GM21576 (cell line): ENCODE measurements at regions not wholly inside any gene's neighbourhood (a gene's known extent, or its start where the extent isn't known, plus 50 kb on each side); places are given as distances from the start of the nearest gene placed in this dataset.
"Not testable (repeated sequence)": the region's sequence is repeated elsewhere in the genome, so short reads cannot be mapped to it uniquely, and the experiment has no call there.

Experiments
- ATAC-seq: cut with Tn5 transposase; IDR thresholded peaks from one replicate; pipeline ENCODE4 v1.9.1; 2021; ENCODE audit warnings: mild to moderate bottlenecking, moderate library complexity; ENCODE audit not compliant: unreplicated experiment

DNA sequence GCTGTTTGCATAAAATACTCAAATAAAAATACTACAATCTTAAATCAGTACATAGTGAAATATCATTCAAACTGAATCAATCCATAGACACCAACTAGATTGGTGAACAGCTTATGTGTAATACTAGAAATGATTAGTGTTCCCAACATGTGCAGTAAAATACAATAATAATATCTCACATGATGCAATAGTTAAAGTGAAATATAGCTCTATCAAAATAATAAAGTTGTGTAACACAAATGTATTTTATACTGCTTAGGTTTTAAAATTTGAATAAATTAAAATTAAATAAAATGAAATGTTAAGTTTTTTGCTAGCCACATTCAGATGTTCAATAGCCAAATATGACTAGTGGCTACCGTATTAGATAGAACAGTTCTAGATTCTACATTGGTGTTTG, 714.1 kb downstream of the ZNF385D start:
- no peak for ATAC-seq

DNA sequence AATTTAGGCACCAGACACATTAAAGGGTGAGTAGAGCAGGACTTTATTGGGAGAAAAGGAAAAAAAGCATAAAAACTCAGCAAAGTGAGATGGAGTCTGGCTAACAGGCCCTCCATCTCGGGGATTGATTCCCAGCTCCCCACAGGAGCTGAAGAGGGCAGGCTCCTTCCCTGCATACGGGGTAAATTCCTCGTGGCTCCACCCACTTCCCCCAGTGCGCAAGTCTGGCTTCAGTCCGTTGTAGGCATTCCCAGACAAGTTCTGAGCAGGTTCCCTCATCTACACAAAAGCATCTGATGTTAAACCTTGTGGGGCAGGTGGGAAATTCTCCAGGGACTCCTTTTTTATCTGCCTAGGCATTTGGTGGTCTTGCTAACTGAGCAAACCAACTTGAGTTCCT, 722.6 kb downstream of the ZNF385D start:
- no peak for ATAC-seq

DNA sequence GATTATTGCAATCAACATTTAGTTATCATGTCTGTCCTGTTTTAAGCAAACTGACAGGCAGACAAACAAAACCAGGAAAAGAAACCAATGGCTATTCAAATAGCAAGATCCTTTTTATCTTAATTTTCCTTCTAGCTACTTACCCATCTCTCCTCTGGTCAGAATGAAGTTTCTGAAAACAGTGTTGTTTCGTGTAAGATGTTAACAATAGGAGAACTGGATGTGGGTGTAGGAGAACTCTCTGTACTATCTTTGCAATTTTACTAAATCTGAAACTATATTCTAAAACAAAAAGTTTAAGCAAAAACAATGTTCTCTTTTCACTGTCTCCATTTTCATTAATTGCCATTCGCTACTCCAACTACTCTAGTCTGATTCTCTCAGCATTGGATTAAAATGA, 726.4 kb downstream of the ZNF385D start:
- ATAC-seq = no peak

DNA sequence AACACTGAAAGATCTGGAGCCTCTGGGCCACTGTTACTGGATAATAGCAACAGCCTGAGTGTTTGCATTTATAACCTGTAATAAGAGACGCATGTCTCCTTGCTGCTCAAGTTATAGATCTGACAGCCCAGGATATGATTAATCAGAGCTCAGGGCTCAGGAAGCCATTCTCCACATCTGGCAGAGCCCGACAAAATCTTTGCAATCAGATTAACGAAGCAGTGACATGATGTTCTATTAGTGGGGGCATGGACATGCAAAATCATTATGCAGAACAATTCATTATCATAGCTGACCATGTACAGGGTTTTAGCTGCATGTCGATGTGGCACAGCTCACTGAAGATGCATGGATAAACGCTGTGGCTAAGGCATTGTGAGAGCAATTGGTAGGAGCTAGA, 730.3 kb downstream of the ZNF385D start:
- ATAC-seq = no peak

DNA sequence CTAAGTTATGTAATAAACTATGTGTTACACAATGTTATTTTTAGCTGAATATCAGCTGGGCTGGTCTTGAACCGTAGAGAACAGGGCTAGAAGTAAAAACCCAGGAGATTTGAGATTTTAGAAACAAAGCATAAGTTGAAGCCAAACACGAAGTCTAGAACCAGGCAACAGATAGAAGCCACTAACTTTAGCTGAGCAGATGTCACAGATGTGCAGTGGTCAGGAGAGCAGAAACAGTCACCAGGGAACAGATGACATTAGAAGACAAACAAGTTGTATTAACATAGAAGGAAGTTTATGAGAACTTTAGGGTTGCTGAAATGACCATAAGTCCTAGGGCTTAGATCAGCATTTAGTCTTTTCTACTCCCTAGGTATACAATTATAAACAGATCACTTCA, 731.0 kb downstream of the ZNF385D start:
- no peak for ATAC-seq

DNA sequence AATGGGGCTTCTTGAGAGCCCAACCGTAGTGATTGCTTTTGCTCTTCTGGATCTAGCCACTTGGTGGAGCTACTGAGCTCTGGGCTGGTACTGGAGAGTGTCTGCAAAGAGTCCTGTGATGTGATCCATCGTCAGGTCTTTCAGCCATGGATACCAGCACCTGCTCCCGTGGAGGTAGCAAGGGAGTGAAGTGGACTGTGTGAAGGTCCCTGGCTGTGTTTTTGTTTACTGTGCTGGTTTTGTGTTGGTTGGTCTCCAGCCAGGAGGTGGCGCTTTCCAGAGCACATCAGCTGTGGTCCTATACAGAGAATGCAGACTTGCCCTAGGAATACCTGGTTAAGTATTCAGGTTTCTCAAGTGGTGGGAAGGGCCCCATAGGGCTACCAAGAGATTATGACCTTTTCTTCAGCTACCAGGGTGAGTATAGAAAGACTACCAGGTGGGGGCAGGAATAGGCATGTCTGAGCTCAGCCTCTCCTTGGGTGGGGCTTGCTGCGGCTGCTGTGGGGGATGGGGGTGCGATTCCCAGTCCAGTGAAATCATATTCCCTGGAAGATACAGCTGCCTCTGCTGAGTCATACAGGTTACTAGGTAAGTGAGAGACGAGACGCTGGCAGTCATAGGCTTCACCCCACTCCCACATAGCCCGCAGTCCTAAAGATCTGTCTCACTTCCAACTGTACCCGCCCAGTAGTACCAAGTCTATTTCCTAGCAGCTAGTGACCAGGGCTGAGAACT, 733.7 kb downstream of the ZNF385D start:
- no peak for ATAC-seq

DNA sequence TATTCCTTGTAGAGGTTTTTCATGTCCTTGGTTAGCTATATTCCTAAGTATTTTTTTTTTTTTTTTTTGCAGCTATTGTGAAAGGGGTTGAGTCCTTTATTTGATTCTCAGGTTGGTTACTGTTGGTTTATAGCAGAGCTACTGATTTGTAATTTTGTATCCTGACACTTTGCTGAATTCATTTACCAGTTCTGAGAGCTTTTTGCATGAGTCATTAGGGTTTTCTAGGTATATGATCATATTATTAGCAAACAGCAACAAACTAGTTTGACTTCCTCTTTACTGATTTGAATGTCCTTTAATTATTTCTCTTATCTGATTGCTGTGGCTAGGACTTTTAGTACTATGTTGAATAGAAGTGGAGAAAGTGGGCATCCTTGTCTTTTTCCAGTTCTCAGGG, 737.4 kb downstream of the ZNF385D start:
- no peak for ATAC-seq

DNA sequence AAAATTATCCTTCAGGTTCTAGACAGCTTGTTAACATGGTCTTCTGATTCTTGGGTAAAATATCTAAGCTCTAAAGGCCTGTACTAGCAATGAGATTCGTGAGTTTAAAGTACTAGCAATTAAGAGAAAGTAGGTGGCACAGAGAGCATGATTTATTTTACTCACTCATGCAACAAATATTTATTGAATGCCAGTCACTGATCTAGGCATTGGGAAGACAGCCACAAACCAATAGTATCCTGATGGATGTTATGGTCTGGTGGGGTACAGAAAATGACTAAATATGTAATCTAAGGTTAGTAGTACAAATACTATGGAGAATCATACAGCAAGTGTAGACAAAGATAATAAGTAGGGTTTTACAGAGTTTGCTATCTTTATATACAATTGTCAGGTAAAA, 751.3 kb downstream of the ZNF385D start:
- ATAC-seq = no peak

DNA sequence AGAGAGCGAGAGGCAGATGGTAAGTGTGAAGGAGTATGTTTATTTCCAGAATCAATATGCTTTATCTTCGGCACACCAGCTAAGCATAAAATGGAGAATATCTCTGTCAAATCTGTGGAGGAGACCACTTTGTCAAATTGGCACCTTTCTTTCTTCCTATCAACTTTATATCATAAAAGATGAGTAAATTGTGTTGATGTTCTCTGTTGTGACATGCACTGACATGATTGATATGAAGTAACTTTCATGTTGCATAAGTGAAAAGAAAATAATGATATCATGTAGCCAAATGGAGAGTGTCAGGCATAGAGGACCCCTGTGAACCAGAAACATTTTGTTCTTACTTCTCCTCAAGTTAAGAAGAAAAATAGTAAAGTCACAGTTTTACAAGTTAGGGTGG, 753.8 kb downstream of the ZNF385D start:
- no peak for ATAC-seq

DNA sequence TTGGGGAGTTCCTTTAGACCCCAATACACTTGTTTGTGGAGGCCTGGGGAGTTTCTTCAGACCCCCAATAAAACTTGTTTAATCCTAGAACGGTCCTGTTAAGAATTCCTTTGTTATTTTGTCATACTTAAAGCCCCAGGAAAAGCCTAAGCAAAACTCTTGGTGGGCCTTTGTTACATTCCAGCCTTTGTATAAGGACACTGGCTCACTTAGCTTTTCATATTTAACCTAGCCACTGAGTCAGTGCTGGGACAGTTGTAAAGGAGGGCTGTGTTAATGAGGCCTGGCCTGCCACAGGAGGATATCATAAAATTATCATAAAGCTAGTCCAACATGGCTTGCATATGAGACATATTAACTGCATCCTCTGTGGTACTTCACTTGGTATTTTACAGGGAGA, 760.1 kb downstream of the ZNF385D start:
- no peak for ATAC-seq

DNA sequence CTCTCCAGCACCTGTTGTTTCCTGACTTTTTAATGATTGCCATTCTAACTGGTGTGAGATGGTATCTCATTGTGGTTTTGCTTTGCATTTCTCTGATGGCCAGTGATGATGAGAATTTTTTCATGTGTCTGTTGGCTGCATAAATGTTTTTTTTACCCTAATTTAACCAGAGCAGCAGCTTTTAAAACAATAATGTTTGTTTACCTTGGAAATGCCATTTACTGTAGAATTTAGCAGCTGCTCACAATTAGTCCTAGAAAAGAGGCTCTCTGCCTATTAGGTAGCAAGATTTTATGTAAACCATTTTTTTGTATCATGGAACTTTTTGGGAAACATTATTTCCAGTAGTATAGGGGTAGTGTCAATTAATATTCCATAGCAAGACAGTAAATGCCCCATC, 761.4 kb downstream of the ZNF385D start:
- ATAC-seq = not testable (repeated sequence)

DNA sequence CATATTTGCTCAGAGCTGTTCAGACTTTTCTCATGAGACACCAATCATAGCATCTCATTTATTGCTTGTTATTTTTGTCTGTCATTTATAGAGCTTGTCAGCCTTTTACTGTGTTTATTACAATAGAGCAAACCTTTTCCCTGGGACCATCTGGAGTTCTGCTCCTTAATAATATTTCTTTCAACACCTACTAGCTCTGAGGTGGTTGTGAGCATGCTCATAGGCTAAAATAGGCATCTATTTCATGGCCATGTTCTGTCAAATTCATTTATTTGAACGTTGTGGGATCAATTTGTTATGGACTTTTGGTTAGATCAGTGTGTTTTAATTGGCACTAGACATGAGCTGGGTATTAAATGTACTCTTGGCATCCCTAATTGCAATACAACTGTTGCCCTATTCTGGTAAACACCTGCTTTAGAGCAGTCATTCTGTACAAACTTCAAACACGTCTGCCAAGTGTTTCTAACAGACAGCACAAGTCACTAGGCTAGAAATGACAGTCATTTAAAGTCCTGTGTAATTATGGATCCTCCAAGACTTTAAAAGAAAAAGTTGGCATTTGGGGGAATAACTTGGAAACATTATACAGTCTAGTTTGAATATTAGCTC, 766.3 kb downstream of the ZNF385D start:
- ATAC-seq = no peak

DNA sequence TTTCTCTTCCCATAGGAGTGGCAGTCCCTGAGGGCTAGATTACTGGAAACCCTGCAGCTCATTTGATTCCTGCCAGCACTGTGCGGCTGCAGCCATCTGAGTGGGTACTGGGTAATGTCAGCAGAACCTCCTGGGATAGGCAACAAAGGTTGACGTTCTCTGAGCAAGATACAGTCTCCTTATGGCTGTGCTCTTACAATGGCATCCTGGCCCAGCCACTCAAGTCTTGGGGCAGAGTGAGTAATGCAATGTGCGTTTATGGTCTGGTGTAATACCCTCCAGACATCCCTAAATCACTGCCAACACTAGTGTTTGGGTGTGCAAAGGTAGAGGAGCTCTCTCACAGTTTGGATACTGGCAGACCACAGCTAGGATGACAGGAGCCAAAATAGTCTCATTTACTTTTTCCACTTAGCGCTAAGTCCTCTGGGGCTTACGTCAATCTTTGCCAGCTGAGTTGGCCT, 775.8 kb downstream of the ZNF385D start:
- no peak for ATAC-seq

DNA sequence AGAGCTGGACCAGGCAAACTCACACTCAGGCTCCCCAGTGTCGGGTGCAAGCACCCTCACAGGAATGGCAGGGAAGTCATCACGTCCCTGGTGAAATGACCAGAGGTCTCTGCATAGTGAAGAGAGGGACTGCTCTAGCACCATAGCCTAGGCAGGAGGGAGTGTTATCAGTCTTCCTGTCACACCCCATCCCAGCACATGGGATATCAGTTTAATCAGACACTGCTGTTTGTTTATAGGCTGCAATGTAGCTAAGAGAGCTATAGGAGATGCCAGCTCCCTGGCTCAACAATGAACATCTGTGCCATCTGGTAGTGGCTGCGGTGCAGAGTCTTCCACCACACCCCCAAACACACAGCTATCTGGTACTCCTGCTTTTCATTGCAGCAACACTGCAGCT, 776.6 kb downstream of the ZNF385D start:
- no peak for ATAC-seq

DNA sequence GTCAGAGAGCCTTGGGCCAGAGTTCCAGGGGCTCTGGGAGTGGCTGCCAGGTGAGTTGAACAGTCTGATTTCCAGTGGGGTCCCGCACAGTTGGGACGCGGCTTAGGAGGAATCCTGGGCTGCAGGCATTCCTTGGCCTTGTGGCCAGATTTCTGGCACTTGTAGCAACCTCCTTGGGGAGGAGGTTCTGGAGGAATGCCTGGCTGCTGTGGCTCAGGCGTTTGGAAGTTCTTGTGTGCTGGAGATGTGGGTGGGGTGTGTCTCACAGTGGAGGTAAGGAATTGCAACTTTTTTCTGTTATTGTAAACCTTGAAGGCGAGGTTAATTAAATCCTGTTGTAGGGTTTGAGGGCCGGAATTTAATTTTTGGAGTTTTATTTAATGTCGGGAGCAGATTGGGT, 780.2 kb downstream of the ZNF385D start:
- ATAC-seq = not testable (repeated sequence)

DNA sequence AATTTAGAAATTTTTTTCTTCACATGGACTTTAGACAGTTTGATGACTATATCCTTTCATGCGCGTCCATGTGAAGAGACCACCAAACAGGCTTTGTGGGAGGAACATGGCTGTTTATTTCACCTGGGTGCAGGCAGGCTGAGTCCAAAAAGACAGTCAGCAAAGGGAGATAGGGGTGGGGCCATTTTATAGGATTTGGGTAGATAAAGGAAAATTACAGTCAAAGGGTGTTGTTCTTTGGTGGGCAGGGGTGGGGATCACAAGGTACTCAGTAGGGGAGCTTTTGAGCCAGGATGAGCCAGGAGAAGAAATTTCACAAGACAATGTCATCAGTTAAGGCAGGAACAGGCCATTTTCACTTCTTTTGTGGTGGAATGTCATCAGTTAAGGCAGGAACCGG, 781.5 kb upstream of the SGO1 start:
- ATAC-seq = not testable (repeated sequence)

DNA sequence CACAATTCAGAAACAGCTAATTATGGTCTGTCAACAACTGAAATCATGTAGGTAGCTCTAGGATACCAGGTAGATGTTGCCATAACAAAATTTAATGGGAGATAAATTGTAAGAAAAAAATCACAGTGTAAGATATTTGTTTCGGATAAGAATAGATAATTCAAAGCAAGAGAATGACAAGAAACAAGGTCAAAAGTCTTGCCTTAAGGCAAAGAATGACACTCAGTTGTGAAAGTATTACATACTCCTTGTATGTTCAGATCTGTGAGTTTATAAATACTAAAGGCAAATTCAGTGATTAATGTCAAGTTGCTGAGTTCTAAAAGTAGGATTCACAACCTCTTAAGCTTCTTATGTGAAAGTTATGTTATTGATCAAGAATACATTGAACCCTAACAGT, 772.2 kb upstream of the SGO1 start:
- ATAC-seq = no peak

DNA sequence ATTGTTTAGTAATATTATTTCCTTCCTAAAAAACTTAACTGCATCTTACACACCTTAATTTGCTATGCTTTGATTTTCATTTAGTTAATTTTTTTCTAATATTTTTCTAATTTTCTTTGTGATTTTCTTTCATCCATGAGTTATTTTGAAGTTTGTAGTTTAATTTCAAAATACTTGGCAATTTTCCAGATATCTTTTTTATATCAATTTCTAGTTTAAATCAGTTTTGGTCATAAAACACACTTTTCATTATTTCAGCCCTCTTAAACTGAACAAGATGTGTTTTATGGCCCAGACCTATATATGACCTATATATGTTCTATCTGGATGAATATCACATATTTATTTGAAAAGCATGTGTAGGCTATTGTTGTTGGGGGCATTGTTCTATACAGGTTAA, 759.9 kb upstream of the SGO1 start:
- ATAC-seq = no peak

DNA sequence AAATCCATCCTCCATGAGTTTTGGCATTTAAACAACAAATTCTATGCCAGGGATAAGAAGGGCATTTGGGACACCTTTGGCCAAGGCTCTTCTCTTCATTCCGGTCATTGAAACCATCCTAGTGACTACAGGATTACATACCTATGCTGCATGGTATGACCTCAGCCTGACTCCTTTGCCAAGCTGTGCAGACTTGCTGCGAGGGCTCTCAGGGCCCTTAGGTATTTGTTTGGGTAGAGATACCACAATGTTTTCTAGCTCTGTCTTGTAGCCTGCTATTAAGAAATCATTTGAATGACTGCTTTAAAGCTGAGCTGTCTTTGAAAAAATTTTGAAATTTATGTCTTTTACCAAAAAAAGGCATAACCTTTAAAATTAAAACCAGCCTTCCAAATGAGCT, 749.8 kb upstream of the SGO1 start:
- no peak for ATAC-seq

DNA sequence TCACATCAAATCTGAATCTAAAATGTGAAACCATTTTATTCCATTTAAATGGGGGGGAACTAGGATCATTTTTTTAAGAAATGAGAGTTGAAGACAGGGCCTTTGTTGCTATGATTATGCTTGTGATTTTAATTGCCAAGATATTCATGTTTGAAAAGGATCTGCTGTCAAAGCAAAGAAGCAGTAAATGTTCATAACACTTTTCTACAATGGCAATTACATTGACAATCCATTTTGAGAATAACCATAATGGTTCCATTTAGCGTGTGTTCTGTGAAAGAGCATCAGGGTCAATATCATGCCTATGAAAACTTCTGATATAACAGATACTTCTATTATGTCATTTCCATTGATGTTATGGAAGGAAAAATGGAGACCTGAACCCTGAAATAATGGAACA, 745.8 kb upstream of the SGO1 start:
- no peak for ATAC-seq

DNA sequence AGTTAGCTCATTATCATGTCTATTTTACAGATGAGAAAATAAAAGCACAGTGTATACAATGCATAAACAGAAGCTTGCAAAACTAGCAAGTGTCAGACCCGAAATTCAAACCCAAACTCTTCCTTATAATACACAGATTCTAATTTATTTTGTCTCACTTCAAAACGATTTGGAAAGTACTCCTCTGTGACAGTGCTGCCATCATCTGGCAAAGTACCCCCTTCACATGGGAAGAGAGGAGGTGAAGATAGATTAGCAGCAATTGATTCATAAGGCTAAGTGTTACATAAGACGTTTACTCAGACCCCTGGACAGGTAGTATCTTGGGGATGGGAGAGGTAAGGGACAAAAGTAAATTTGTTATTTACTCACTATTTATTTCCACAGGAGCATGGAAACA, 744.0 kb upstream of the SGO1 start:
- ATAC-seq = no peak

DNA sequence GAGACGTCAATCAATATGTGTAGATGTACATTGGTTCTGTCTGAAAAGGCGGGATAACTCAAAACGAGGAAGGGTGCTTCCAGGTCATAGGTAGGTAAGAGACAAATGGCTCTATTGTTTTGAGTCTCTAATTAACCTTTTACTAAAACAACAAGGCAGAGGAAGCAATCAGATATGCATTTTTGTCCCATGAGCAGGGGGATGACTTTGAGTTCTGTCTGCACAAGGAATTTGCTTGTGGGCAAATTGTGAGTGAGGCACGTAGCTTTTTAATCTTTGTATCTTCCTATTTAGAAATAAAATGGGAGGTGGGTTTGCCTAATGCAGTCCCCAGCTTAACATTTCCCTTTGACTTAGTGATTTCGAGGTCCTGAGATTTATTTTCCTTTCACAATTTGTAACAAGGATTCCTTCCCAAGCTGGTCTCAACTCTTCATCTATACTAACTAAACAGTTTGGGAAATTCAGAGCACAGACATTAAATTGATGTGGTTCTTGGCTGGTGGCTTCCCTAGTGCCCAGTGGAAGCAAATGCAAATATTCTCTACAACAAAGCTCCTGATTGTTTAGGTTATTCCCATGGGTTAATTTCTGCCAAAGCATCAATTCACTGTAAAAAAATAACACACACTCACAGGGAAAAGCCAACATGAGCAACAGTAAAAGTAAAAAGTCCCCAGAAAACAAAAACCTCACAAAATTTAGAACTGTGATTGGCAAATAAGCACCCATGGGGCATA, 738.8 kb upstream of the SGO1 start:
- ATAC-seq = no peak
